Liver (tissue), 7 donors: ENCODE measurements at regions not wholly inside any gene's neighbourhood (a gene's known extent, or its start where the extent isn't known, plus 50 kb on each side); places are given as distances from the start of the nearest gene placed in this dataset.

Experiments used
- DNase-seq: peaks from one replicate; pipeline ENCODE4 v3.0.0-alpha.2; 2017; ENCODE audit warnings: low spot score
- H3K27ac ChIP-seq, 2 donors: one replicate each; pipeline ENCODE4 v1.7.0; 2013; ENCODE audit warnings: inconsistent platforms in 2 of 2, low read length in 2 of 2, control low read depth in 1 of 2, low read depth in 1 of 2, mild to moderate bottlenecking in 1 of 2
- H3K27me3 ChIP-seq, 4 donors: one replicate each; pipeline versions ENCODE4 v1.6.1 to v1.7.0; 2013; ENCODE audit warnings: low read length in 3 of 4, inconsistent platforms in 1 of 4, mild to moderate bottlenecking in 1 of 4, moderate library complexity in 1 of 4; ENCODE audit not compliant: control insufficient read depth in 4 of 4, insufficient read depth in 4 of 4
- H3K36me3 ChIP-seq, 4 donors: one replicate each; pipeline versions ENCODE4 v1.6.1 to v1.7.0; 2013; ENCODE audit warnings: low read length in 3 of 4, mild to moderate bottlenecking in 3 of 4, low read depth in 1 of 4, moderate library complexity in 1 of 4; ENCODE audit not compliant: control insufficient read depth in 4 of 4, insufficient read depth in 3 of 4
- H3K4me1 ChIP-seq, 4 donors: one replicate each; pipeline versions ENCODE4 v1.6.1 to v1.7.0; 2013; ENCODE audit warnings: low read length in 3 of 4, mild to moderate bottlenecking in 3 of 4, moderate library complexity in 1 of 4; ENCODE audit not compliant: control insufficient read depth in 4 of 4, insufficient read depth in 4 of 4
- H3K4me3 ChIP-seq, 3 donors: one replicate each; pipeline versions ENCODE4 v1.6.1 to v1.7.0; 2013; ENCODE audit warnings: low read length in 3 of 3, control low read depth in 1 of 3, low read depth in 1 of 3, mild to moderate bottlenecking in 1 of 3
- H3K9ac ChIP-seq, 2 donors: one replicate each; pipeline ENCODE4 v1.7.0; 2013; ENCODE audit warnings: low read length in 2 of 2, mild to moderate bottlenecking in 2 of 2, moderate library complexity in 2 of 2, control low read depth in 1 of 2, low read depth in 1 of 2
- H3K9me3 ChIP-seq, 4 donors: one replicate each; pipeline versions ENCODE4 v1.6.1 to v1.7.0; 2013; ENCODE audit warnings: low read length in 3 of 4; ENCODE audit not compliant: control insufficient read depth in 4 of 4
- EGR1 ChIP-seq, 2 donors: IDR thresholded peaks; 2 replicates each; pipeline ENCODE4 v1.6.1; 2016 to 2018; ENCODE audit warnings: antibody characterized with exemption in 2 of 2, low read depth in 2 of 2
- FOXA1 ChIP-seq: IDR thresholded peaks from 2 replicates; pipeline ENCODE4 v1.6.1; 2016; ENCODE audit warnings: antibody characterized with exemption
- FOXA2 ChIP-seq: IDR thresholded peaks from 2 replicates; pipeline ENCODE4 v1.6.1; 2016; ENCODE audit warnings: antibody characterized with exemption
- GABPA ChIP-seq, 2 donors: IDR thresholded peaks in 1 of 2; conservative IDR thresholded peaks in 1 of 2; 2 replicates each; pipeline ENCODE4 v1.6.1; 2016; ENCODE audit warnings: antibody characterized with exemption in 2 of 2, mild to moderate bottlenecking in 1 of 2, moderate library complexity in 1 of 2
- HNF4A ChIP-seq, 2 donors: conservative IDR thresholded peaks; 2 replicates each; pipeline ENCODE4 v1.6.1; 2016; ENCODE audit warnings: antibody characterized with exemption in 2 of 2, mild to moderate bottlenecking in 2 of 2
- HNF4G ChIP-seq: IDR thresholded peaks from 2 replicates; pipeline ENCODE4 v1.6.1; 2016; ENCODE audit warnings: antibody characterized with exemption
- JUND ChIP-seq, 2 donors: IDR thresholded peaks; 2 replicates each; pipeline ENCODE4 v1.6.1; 2016; ENCODE audit warnings: antibody characterized with exemption in 2 of 2
- NR2F2 ChIP-seq: IDR thresholded peaks from 2 replicates; pipeline ENCODE4 v1.6.1; 2016; ENCODE audit warnings: antibody characterized with exemption
- RAD21 ChIP-seq, 2 donors: IDR thresholded peaks; 2 replicates each; pipeline ENCODE4 v1.6.1; 2016; ENCODE audit warnings: antibody characterized with exemption in 2 of 2, mild to moderate bottlenecking in 2 of 2
- RXRA ChIP-seq, 2 donors: IDR thresholded peaks; 2 replicates each; pipeline ENCODE4 v1.6.1; 2017 to 2018; ENCODE audit warnings: antibody characterized with exemption in 2 of 2, mild to moderate bottlenecking in 1 of 2
- SP1 ChIP-seq: IDR thresholded peaks from 2 replicates; pipeline ENCODE4 v1.6.1; 2018; ENCODE audit warnings: antibody characterized with exemption, mild to moderate bottlenecking
- TAF1 ChIP-seq: conservative IDR thresholded peaks from 2 replicates; pipeline ENCODE4 v1.6.1; 2016; ENCODE audit warnings: antibody characterized with exemption, mild to moderate bottlenecking
- YY1 ChIP-seq: IDR thresholded peaks from 2 replicates; pipeline ENCODE4 v1.6.1; 2016; ENCODE audit warnings: antibody characterized with exemption, mild to moderate bottlenecking
- TF ChIP-seq, protein P1 (sequence below): IDR thresholded peaks from 2 replicates; pipeline ENCODE4 v1.6.1; 2016; ENCODE audit warnings: antibody characterized with exemption
- TF ChIP-seq, protein P2 (sequence below): IDR thresholded peaks from 2 replicates; pipeline ENCODE4 v1.6.1; 2016; ENCODE audit warnings: antibody characterized with exemption
- TF ChIP-seq, protein P3 (sequence below): fragments of 150-350 bp; IDR thresholded peaks from 2 replicates; pipeline ENCODE4 v1.5.1; 2017; ENCODE audit warnings: improper control_type of control experiment, low read depth, low read length; ENCODE audit not compliant: missing input control
- TF ChIP-seq, protein P4 (sequence below): IDR thresholded peaks from 2 replicates; pipeline ENCODE4 v1.6.1; 2016; ENCODE audit warnings: antibody characterized with exemption
- TF ChIP-seq, protein P5 (sequence below): IDR thresholded peaks from 2 replicates; pipeline ENCODE4 v1.6.1; 2016; ENCODE audit warnings: antibody characterized with exemption, mild to moderate bottlenecking
- donor health status: healthy.
- donor health status: healthy.
- donor health status: healthy.
- donor health status: healthy.

DNA sequence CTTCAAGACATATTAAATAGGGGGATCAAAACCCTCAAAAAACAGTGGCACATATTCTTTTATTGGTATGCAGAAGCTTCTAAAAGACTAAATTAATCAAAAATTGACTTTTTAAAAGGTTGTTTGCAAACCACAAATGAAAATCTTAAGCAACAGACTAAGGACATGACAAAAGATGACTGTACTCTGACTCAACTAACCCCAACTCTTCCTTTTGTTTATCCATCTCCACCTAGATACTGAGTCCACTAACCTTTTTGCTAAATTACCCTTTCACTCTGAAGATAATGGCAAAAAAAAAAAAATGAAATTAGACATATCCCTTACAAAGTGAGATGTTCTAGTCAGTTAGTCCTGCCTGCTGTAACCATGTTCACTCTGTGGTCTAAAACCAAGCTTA lies 91.6 kb upstream of the NLRP2B start:
- Histone ChIP-seq H3K4me3 (no peak overlapping the region), H3K9ac (no peak overlapping the region), H3K36me3 (no peaks in the 10 kb centered on the region), H3K27me3 (peaks cover 0 to 4% (median 0%) of the 10 kb centered on the region in 4 donors), H3K4me1 (no peaks in the 10 kb centered on the region), H3K27ac (no peak overlapping the region), H3K9me3 (no peaks in the 10 kb centered on the region)
- no peak for DNase-seq
- no peak for TF ChIP-seq TAF1
- no peak for TF ChIP-seq JUND (IDR thresholded peaks at IDR 0.05)
- no peak for TF ChIP-seq FOXA2
- TF ChIP-seq YY1: no peak
- TF ChIP-seq EGR1 (IDR thresholded peaks at IDR 0.05; ENCODE audit: low read depth in 2 of 2): no peak
- no peak for TF ChIP-seq RAD21 (IDR thresholded peaks at IDR 0.05)
- TF ChIP-seq, protein P1, sequence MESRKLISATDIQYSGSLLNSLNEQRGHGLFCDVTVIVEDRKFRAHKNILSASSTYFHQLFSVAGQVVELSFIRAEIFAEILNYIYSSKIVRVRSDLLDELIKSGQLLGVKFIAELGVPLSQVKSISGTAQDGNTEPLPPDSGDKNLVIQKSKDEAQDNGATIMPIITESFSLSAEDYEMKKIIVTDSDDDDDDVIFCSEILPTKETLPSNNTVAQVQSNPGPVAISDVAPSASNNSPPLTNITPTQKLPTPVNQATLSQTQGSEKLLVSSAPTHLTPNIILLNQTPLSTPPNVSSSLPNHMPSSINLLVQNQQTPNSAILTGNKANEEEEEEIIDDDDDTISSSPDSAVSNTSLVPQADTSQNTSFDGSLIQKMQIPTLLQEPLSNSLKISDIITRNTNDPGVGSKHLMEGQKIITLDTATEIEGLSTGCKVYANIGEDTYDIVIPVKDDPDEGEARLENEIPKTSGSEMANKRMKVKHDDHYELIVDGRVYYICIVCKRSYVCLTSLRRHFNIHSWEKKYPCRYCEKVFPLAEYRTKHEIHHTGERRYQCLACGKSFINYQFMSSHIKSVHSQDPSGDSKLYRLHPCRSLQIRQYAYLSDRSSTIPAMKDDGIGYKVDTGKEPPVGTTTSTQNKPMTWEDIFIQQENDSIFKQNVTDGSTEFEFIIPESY: no peak
- TF ChIP-seq HNF4A (conservative IDR thresholded peaks at IDR 0.05): no peak
- TF ChIP-seq, protein P2, sequence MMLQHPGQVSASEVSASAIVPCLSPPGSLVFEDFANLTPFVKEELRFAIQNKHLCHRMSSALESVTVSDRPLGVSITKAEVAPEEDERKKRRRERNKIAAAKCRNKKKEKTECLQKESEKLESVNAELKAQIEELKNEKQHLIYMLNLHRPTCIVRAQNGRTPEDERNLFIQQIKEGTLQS: no peak
- TF ChIP-seq RXRA (IDR thresholded peaks at IDR 0.05): no peak
- TF ChIP-seq FOXA1: no peak
- TF ChIP-seq SP1: no peak
- TF ChIP-seq, protein P3, sequence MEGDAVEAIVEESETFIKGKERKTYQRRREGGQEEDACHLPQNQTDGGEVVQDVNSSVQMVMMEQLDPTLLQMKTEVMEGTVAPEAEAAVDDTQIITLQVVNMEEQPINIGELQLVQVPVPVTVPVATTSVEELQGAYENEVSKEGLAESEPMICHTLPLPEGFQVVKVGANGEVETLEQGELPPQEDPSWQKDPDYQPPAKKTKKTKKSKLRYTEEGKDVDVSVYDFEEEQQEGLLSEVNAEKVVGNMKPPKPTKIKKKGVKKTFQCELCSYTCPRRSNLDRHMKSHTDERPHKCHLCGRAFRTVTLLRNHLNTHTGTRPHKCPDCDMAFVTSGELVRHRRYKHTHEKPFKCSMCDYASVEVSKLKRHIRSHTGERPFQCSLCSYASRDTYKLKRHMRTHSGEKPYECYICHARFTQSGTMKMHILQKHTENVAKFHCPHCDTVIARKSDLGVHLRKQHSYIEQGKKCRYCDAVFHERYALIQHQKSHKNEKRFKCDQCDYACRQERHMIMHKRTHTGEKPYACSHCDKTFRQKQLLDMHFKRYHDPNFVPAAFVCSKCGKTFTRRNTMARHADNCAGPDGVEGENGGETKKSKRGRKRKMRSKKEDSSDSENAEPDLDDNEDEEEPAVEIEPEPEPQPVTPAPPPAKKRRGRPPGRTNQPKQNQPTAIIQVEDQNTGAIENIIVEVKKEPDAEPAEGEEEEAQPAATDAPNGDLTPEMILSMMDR: no peak
- no peak for TF ChIP-seq HNF4G
- TF ChIP-seq GABPA (IDR thresholded peaks at IDR 0.05 in 1 of 2, conservative IDR thresholded peaks at IDR 0.05 in 1 of 2): no peak
- TF ChIP-seq NR2F2: no peak
- TF ChIP-seq, protein P4, sequence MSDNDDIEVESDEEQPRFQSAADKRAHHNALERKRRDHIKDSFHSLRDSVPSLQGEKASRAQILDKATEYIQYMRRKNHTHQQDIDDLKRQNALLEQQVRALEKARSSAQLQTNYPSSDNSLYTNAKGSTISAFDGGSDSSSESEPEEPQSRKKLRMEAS: no peak
- TF ChIP-seq, protein P5, sequence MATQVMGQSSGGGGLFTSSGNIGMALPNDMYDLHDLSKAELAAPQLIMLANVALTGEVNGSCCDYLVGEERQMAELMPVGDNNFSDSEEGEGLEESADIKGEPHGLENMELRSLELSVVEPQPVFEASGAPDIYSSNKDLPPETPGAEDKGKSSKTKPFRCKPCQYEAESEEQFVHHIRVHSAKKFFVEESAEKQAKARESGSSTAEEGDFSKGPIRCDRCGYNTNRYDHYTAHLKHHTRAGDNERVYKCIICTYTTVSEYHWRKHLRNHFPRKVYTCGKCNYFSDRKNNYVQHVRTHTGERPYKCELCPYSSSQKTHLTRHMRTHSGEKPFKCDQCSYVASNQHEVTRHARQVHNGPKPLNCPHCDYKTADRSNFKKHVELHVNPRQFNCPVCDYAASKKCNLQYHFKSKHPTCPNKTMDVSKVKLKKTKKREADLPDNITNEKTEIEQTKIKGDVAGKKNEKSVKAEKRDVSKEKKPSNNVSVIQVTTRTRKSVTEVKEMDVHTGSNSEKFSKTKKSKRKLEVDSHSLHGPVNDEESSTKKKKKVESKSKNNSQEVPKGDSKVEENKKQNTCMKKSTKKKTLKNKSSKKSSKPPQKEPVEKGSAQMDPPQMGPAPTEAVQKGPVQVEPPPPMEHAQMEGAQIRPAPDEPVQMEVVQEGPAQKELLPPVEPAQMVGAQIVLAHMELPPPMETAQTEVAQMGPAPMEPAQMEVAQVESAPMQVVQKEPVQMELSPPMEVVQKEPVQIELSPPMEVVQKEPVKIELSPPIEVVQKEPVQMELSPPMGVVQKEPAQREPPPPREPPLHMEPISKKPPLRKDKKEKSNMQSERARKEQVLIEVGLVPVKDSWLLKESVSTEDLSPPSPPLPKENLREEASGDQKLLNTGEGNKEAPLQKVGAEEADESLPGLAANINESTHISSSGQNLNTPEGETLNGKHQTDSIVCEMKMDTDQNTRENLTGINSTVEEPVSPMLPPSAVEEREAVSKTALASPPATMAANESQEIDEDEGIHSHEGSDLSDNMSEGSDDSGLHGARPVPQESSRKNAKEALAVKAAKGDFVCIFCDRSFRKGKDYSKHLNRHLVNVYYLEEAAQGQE: no peak
